Occipital lobe (tissue), 1 donor: ENCODE measurements at regions not wholly inside any gene's neighbourhood (a gene's known extent, or its start where the extent isn't known, plus 50 kb on each side); places are given as distances from the start of the nearest gene placed in this dataset.
"Not testable (repeated sequence)": the region's sequence is repeated elsewhere in the genome, so short reads cannot be mapped to it uniquely, and the experiment has no call there.

ENCODE experiments used
- DNase-seq: peaks from one replicate; lab custom pipeline; 2025; lab: John Stamatoyannopoulos, UW

- no peak for DNase-seq
Observed at GRCh38 chr3:178318941-178319816, 217.1 kb upstream of the KCNMB2 start.

GRCh38 chr3:178320456-178321351 lies 215.5 kb upstream of the KCNMB2 start:
- DNase-seq: no peak

- no peak for DNase-seq
Observed at GRCh38 chr3:178324356-178324755, 211.9 kb upstream of the KCNMB2 start.

- no peak for DNase-seq
Observed at GRCh38 chr3:178325330-178325729, 210.9 kb upstream of the KCNMB2 start.

GRCh38 chr3:178329936-178330335 lies 206.3 kb upstream of the KCNMB2 start:
- DNase-seq: no peak

GRCh38 chr3:178334239-178334638 lies 202.0 kb upstream of the KCNMB2 start:
- no peak for DNase-seq

- no peak for DNase-seq
Observed at GRCh38 chr3:178336336-178336735, 199.9 kb upstream of the KCNMB2 start.

- DNase-seq: no peak
Observed at GRCh38 chr3:178340506-178340905, 195.7 kb upstream of the KCNMB2 start.

GRCh38 chr3:178341636-178342035 lies 194.6 kb upstream of the KCNMB2 start:
- DNase-seq: no peak

- DNase-seq: no peak
Observed at GRCh38 chr3:178342111-178342510, 194.1 kb upstream of the KCNMB2 start.

- DNase-seq: no peak
Observed at GRCh38 chr3:178343433-178344038, 192.7 kb upstream of the KCNMB2 start.

- DNase-seq: no peak
Observed at GRCh38 chr3:178345944-178346343, 190.3 kb upstream of the KCNMB2 start.

GRCh38 chr3:178348561-178349217 lies 187.5 kb upstream of the KCNMB2 start:
- DNase-seq: not testable (repeated sequence)

- DNase-seq: not testable (repeated sequence)
Observed at GRCh38 chr3:178349218-178349596, 187.0 kb upstream of the KCNMB2 start.

- no peak for DNase-seq
Observed at GRCh38 chr3:178350763-178351162, 185.5 kb upstream of the KCNMB2 start.

GRCh38 chr3:178352326-178353005 lies 183.8 kb upstream of the KCNMB2 start:
- DNase-seq: no peak

GRCh38 chr3:178353006-178353694 lies 183.1 kb upstream of the KCNMB2 start:
- DNase-seq: no peak

- no peak for DNase-seq
Observed at GRCh38 chr3:178359728-178360127, 176.5 kb upstream of the KCNMB2 start.

- not testable (repeated sequence) for DNase-seq
Observed at GRCh38 chr3:178363048-178363447, 173.2 kb upstream of the KCNMB2 start.
